ENCODE measurements at regions not wholly inside any gene's neighbourhood (a gene's known extent, or its start where the extent isn't known, plus 50 kb on each side); places are given as distances from the start of the nearest gene placed in this dataset.

DNA sequence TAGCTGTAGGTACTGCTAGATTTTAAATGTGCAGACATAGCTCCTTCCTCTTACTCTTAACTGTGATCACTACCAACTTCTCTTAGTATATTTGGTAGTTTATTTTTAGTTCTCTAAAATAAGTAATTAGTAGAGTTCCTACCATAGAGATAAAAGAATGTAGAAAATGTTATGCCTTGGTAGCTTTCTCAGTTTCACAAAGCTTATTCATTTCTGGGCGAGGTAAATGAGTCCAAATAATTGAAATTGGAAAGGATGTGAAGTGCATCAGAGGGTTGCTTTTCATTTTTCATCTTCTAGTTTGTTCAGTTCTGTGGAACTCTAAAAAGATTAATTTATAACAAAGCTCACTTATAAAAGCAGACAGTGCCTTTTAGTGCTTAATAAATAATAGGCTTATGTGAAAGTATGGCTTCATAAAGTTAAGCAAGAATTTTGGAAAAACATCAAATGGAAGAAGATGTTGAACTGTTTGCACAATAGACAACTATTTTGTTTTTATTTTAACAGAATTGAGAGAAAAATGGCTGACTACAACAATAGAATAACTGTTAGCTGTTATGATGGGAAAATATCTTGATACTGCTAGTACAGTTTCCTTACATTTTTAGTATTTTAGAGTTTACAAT lies 303.7 kb downstream of the UTRN start:
- TF ChIP-seq TEAD4 (IDR thresholded peaks at IDR 0.05) (no peak), FOXM1 (IDR thresholded peaks at IDR 0.05; ENCODE audit: borderline replicate concordance, low read depth) (no peak), EGR1 (IDR thresholded peaks at IDR 0.05) (no peak), NFIC (IDR thresholded peaks at IDR 0.05) (no peak), TCF12 (IDR thresholded peaks at IDR 0.05; ENCODE audit: low read depth) (no peak), ZBTB7A (IDR thresholded peaks at IDR 0.05; ENCODE audit: low read depth) (no peak), CEBPB (IDR thresholded peaks at IDR 0.05) (no peak), YY1 (IDR thresholded peaks at IDR 0.05; ENCODE audit: low read depth) (no peak), TAF1 (IDR thresholded peaks at IDR 0.05; ENCODE audit: low read depth) (no peak), CREB1 (IDR thresholded peaks at IDR 0.05; ENCODE audit: low read depth) (no peak), RAD21 (IDR thresholded peaks at IDR 0.05; ENCODE audit: low read depth) (no peak), EP300 (IDR thresholded peaks at IDR 0.05; ENCODE audit: borderline replicate concordance) (no peak)
- TF ChIP-seq, protein P1, sequence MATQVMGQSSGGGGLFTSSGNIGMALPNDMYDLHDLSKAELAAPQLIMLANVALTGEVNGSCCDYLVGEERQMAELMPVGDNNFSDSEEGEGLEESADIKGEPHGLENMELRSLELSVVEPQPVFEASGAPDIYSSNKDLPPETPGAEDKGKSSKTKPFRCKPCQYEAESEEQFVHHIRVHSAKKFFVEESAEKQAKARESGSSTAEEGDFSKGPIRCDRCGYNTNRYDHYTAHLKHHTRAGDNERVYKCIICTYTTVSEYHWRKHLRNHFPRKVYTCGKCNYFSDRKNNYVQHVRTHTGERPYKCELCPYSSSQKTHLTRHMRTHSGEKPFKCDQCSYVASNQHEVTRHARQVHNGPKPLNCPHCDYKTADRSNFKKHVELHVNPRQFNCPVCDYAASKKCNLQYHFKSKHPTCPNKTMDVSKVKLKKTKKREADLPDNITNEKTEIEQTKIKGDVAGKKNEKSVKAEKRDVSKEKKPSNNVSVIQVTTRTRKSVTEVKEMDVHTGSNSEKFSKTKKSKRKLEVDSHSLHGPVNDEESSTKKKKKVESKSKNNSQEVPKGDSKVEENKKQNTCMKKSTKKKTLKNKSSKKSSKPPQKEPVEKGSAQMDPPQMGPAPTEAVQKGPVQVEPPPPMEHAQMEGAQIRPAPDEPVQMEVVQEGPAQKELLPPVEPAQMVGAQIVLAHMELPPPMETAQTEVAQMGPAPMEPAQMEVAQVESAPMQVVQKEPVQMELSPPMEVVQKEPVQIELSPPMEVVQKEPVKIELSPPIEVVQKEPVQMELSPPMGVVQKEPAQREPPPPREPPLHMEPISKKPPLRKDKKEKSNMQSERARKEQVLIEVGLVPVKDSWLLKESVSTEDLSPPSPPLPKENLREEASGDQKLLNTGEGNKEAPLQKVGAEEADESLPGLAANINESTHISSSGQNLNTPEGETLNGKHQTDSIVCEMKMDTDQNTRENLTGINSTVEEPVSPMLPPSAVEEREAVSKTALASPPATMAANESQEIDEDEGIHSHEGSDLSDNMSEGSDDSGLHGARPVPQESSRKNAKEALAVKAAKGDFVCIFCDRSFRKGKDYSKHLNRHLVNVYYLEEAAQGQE (IDR thresholded peaks at IDR 0.05; ENCODE audit: low read depth): no peak
- TF ChIP-seq, protein P2, sequence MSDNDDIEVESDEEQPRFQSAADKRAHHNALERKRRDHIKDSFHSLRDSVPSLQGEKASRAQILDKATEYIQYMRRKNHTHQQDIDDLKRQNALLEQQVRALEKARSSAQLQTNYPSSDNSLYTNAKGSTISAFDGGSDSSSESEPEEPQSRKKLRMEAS (IDR thresholded peaks at IDR 0.05): no peak
- TF ChIP-seq, protein P3, sequence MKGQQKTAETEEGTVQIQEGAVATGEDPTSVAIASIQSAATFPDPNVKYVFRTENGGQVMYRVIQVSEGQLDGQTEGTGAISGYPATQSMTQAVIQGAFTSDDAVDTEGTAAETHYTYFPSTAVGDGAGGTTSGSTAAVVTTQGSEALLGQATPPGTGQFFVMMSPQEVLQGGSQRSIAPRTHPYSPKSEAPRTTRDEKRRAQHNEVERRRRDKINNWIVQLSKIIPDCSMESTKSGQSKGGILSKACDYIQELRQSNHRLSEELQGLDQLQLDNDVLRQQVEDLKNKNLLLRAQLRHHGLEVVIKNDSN (IDR thresholded peaks at IDR 0.05): no peak

DNA sequence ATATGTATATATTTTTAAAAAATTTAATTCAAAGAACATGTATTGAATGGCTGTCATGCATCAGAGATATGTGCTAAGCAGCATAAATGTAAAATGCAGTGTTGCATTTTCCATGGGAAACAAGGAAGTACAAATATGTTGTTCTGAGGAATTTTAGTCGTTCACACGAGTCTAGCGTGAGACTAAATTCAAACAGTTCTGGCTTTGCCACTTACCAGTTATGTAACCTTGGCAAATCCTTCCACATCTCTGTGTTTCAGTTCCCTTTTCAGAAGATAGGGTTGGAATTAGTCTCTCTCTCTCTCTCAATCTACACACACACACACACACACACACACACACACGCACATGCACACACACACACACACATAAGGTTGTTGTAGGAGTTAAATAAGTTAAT lies 305.4 kb downstream of the UTRN start:
- TF ChIP-seq CEBPB (IDR thresholded peaks at IDR 0.05) (no peak), ZBTB7A (IDR thresholded peaks at IDR 0.05; ENCODE audit: low read depth) (no peak), TCF12 (IDR thresholded peaks at IDR 0.05; ENCODE audit: low read depth) (no peak), EGR1 (IDR thresholded peaks at IDR 0.05) (no peak), TEAD4 (IDR thresholded peaks at IDR 0.05) (no peak), NFIC (IDR thresholded peaks at IDR 0.05) (no peak), TAF1 (IDR thresholded peaks at IDR 0.05; ENCODE audit: low read depth) (no peak), FOXM1 (IDR thresholded peaks at IDR 0.05; ENCODE audit: borderline replicate concordance, low read depth) (no peak), YY1 (IDR thresholded peaks at IDR 0.05; ENCODE audit: low read depth) (no peak), EP300 (IDR thresholded peaks at IDR 0.05; ENCODE audit: borderline replicate concordance) (no peak), RAD21 (IDR thresholded peaks at IDR 0.05; ENCODE audit: low read depth) (no peak), CREB1 (IDR thresholded peaks at IDR 0.05; ENCODE audit: low read depth) (no peak)
- TF ChIP-seq, protein P2 (IDR thresholded peaks at IDR 0.05): no peak
- TF ChIP-seq, protein P1 (IDR thresholded peaks at IDR 0.05; ENCODE audit: low read depth): no peak
- TF ChIP-seq, protein P3 (IDR thresholded peaks at IDR 0.05): no peak

DNA sequence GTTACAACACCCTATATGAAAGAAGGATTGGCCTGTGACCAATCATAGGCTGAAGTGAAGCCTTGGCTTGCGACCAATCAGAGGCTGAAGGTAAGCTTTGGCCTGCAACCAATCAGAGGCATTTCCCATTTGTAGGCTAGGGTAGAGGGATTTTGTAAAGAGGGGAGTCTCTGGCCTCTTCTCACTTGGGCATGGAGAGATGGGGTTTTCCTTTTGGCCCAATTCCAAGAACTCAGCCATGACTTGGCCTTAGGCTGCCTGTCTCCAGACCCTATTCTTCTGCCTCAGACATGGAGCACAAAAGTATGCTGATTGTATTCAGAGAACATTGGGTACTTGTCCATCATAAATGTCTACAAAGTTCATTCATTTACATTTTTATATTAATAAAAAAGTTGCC lies 308.3 kb downstream of the UTRN start:
- TF ChIP-seq FOXM1 (IDR thresholded peaks at IDR 0.05; ENCODE audit: borderline replicate concordance, low read depth) (no peak), TCF12 (IDR thresholded peaks at IDR 0.05; ENCODE audit: low read depth) (no peak), TAF1 (IDR thresholded peaks at IDR 0.05; ENCODE audit: low read depth) (no peak), EP300 (IDR thresholded peaks at IDR 0.05; ENCODE audit: borderline replicate concordance) (no peak), TEAD4 (IDR thresholded peaks at IDR 0.05) (no peak), CREB1 (IDR thresholded peaks at IDR 0.05; ENCODE audit: low read depth) (no peak), NFIC (IDR thresholded peaks at IDR 0.05) (no peak), CEBPB (IDR thresholded peaks at IDR 0.05) (no peak), ZBTB7A (IDR thresholded peaks at IDR 0.05; ENCODE audit: low read depth) (no peak), YY1 (IDR thresholded peaks at IDR 0.05; ENCODE audit: low read depth) (no peak)
- TF ChIP-seq, protein P1 (IDR thresholded peaks at IDR 0.05; ENCODE audit: low read depth): no peak

DNA sequence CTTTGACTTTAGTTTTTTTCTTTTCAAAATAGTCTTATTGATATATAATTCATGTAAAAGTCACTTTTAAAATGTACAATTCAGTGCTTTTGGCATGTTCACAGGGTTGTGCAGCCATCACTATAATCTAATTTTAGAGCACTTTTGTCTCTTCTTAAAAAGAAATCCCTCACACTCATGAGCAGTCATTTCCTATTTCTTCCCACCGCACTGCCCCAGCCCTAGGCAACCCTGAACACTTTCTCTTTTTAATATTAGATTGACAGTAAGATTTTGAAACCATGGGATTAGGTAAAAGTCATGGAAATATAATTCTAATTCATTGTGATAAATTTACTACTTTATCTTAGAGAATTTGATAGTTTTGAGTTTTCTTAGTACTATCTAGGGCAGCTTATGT lies 309.4 kb downstream of the UTRN start:
- no peak for TF ChIP-seq EP300 (IDR thresholded peaks at IDR 0.05; ENCODE audit: borderline replicate concordance)
- TF ChIP-seq EGR1 (IDR thresholded peaks at IDR 0.05): no peak
- no peak for TF ChIP-seq TCF12 (IDR thresholded peaks at IDR 0.05; ENCODE audit: low read depth)
- TF ChIP-seq, protein P1 (IDR thresholded peaks at IDR 0.05; ENCODE audit: low read depth): no peak
- TF ChIP-seq ZBTB7A (IDR thresholded peaks at IDR 0.05; ENCODE audit: low read depth): no peak
- no peak for TF ChIP-seq TAF1 (IDR thresholded peaks at IDR 0.05; ENCODE audit: low read depth)
- no peak for TF ChIP-seq FOXM1 (IDR thresholded peaks at IDR 0.05; ENCODE audit: borderline replicate concordance, low read depth)
- TF ChIP-seq YY1 (IDR thresholded peaks at IDR 0.05; ENCODE audit: low read depth): no peak
- TF ChIP-seq, protein P3 (IDR thresholded peaks at IDR 0.05): no peak
- no peak for TF ChIP-seq CREB1 (IDR thresholded peaks at IDR 0.05; ENCODE audit: low read depth)
- no peak for TF ChIP-seq TEAD4 (IDR thresholded peaks at IDR 0.05)
